C4-2B (cell line): ENCODE measurements at regions not wholly inside any gene's neighbourhood (a gene's known extent, or its start where the extent isn't known, plus 50 kb on each side); places are given as distances from the start of the nearest gene placed in this dataset.

Source experiments
- H3K27ac ChIP-seq: fragments of 450-650 bp; 2 replicates; pipeline ENCODE4 v1.5.1; 2017
- CTCF ChIP-seq: fragments of 450-650 bp; conservative IDR thresholded peaks from 2 replicates; pipeline ENCODE4 v1.5.1; 2017; ENCODE audit warnings: mild to moderate bottlenecking
- ZFX ChIP-seq: fragments of 450-650 bp; IDR thresholded peaks from 2 replicates; pipeline ENCODE4 v1.6.1; 2017

- TF ChIP-seq CTCF (no peak), ZFX (no peak)
- H3K27ac ChIP-seq = no peak overlapping the region
Observed at GRCh38 chr3:148034353-148034752, 625.2 kb downstream of the ZIC1 start.

- TF ChIP-seq CTCF = no peak
- no peak for TF ChIP-seq ZFX
- no peak overlapping the region for H3K27ac ChIP-seq
Observed at GRCh38 chr3:148036331-148036876, 627.2 kb downstream of the ZIC1 start.

- H3K27ac ChIP-seq = no peak overlapping the region
- TF ChIP-seq CTCF (no peak), ZFX (no peak)
Observed at GRCh38 chr3:148042663-148043445, 633.7 kb downstream of the ZIC1 start.

- no peak overlapping the region for H3K27ac ChIP-seq
- TF ChIP-seq CTCF (no peak), ZFX (no peak)
Observed at GRCh38 chr3:148044151-148044550, 635.0 kb downstream of the ZIC1 start.

GRCh38 chr3:148054999-148055398, 642.7 kb upstream of the AGTR1 start:
- no peak for TF ChIP-seq CTCF
- TF ChIP-seq ZFX = no peak

GRCh38 chr3:148062590-148062989, 635.1 kb upstream of the AGTR1 start:
- no peak overlapping the region for H3K27ac ChIP-seq
- TF ChIP-seq CTCF (no peak), ZFX (no peak)

More at GRCh38 chr3:148054999-148055398, 642.7 kb upstream of the AGTR1 start:
- no peak overlapping the region for H3K27ac ChIP-seq

- H3K27ac ChIP-seq = no peak overlapping the region
- TF ChIP-seq ZFX (no peak), CTCF (no peak)
Observed at GRCh38 chr3:148066802-148067201, 630.9 kb upstream of the AGTR1 start.
